ENCODE measurements at regions not wholly inside any gene's neighbourhood (a gene's known extent, or its start where the extent isn't known, plus 50 kb on each side); places are given as distances from the start of the nearest gene placed in this dataset.

- ATAC-seq (no peak), DNase-seq (no peak)
- Histone ChIP-seq H3K36me3 (no peaks in the 10 kb centered on the region), H3K27ac (no peak overlapping the region), H3K9me3 (peaks cover 6% of the 10 kb centered on the region), H3K27me3 (ENCODE audit: low read depth) (no peaks in the 10 kb centered on the region), H3K4me3 (no peak overlapping the region), H3K4me1 (peaks cover 10% of the 10 kb centered on the region)
- intact Hi-C loops (cut with DNase I), result no loop called here
- no peak for TF ChIP-seq CTCF (IDR thresholded peaks at IDR 0.05)
Observed at GRCh38 chr13:44011036-44011435, 131.3 kb downstream of the LACC1 start.

GRCh38 chr13:44012910-44013757 lies 133.4 kb downstream of the LACC1 start:
- DNase-seq, result no peak
- H3K27ac ChIP-seq, result no peak overlapping the region
- TF ChIP-seq CTCF (IDR thresholded peaks at IDR 0.05), result no peak

GRCh38 chr13:44013758-44014291 lies 134.1 kb downstream of the LACC1 start:
- ATAC-seq (no peak), DNase-seq (no peak)
- Histone ChIP-seq H3K4me3 (no peak overlapping the region), H3K27me3 (ENCODE audit: low read depth) (no peaks in the 10 kb centered on the region), H3K27ac (no peak overlapping the region), H3K36me3 (no peaks in the 10 kb centered on the region), H3K9me3 (no peaks in the 10 kb centered on the region), H3K4me1 (peaks cover 21% of the 10 kb centered on the region)
- TF ChIP-seq CTCF (IDR thresholded peaks at IDR 0.05), result no peak
- intact Hi-C loops (cut with DNase I), result no loop called here

More at GRCh38 chr13:44012910-44013757, 133.4 kb downstream of the LACC1 start:
- Histone ChIP-seq H3K27me3 (ENCODE audit: low read depth) (no peaks in the 10 kb centered on the region), H3K9me3 (no peaks in the 10 kb centered on the region), H3K36me3 (no peaks in the 10 kb centered on the region), H3K4me3 (no peak overlapping the region), H3K4me1 (peaks cover 20% of the 10 kb centered on the region)
- no peak for ATAC-seq
- intact Hi-C loops (cut with DNase I), result no loop called here

- ATAC-seq, result no peak
- intact Hi-C loops (cut with DNase I), result no loop called here
Observed at GRCh38 chr13:44014501-44014900, 134.8 kb downstream of the LACC1 start.

GRCh38 chr13:44015118-44015517 lies 135.4 kb downstream of the LACC1 start:
- no peak for TF ChIP-seq CTCF (IDR thresholded peaks at IDR 0.05)
- Histone ChIP-seq H3K36me3 (no peaks in the 10 kb centered on the region), H3K9me3 (no peaks in the 10 kb centered on the region), H3K4me1 (peaks cover 21% of the 10 kb centered on the region), H3K4me3 (no peak overlapping the region), H3K27me3 (ENCODE audit: low read depth) (no peaks in the 10 kb centered on the region), H3K27ac (no peak overlapping the region)
- intact Hi-C loops (cut with DNase I), result no loop called here
- ATAC-seq (no peak), DNase-seq (no peak)

More at GRCh38 chr13:44014501-44014900, 134.8 kb downstream of the LACC1 start:
- Histone ChIP-seq H3K36me3 (no peaks in the 10 kb centered on the region), H3K27me3 (ENCODE audit: low read depth) (no peaks in the 10 kb centered on the region), H3K4me1 (peaks cover 21% of the 10 kb centered on the region), H3K9me3 (no peaks in the 10 kb centered on the region), H3K27ac (no peak overlapping the region), H3K4me3 (no peak overlapping the region)
- no peak for TF ChIP-seq CTCF (IDR thresholded peaks at IDR 0.05)
- no peak for DNase-seq

Data from lower lobe of right lung (tissue), 2 donors.